HUES6 (cell line): ENCODE measurements at regions not wholly inside any gene's neighbourhood (a gene's known extent, or its start where the extent isn't known, plus 50 kb on each side); places are given as distances from the start of the nearest gene placed in this dataset.
"Not testable (repeated sequence)": the region's sequence is repeated elsewhere in the genome, so short reads cannot be mapped to it uniquely, and the experiment has no call there.

Source experiments
- H3K27ac ChIP-seq: 2 replicates; pipeline ENCODE4 v1.7.0; 2013; ENCODE audit warnings: low read depth, mild to moderate bottlenecking, low read length, inconsistent platforms
- H3K27me3 ChIP-seq: 2 replicates; pipeline ENCODE4 v1.6.1; 2013; ENCODE audit warnings: low read length; ENCODE audit not compliant: control insufficient read depth, insufficient read depth
- H3K36me3 ChIP-seq: 2 replicates; pipeline ENCODE4 v1.6.1; 2013; ENCODE audit warnings: low read length; ENCODE audit not compliant: control insufficient read depth, insufficient read depth
- H3K4me1 ChIP-seq: 2 replicates; pipeline ENCODE4 v1.6.1; 2013; ENCODE audit warnings: low read length; ENCODE audit not compliant: control insufficient read depth, insufficient read depth
- H3K4me3 ChIP-seq: 2 replicates; pipeline ENCODE4 v1.5.1; 2013; ENCODE audit warnings: low read depth, low read length
- H3K9ac ChIP-seq: one replicate; pipeline ENCODE4 v1.6.1; 2013; ENCODE audit warnings: mild to moderate bottlenecking, low read length
- H3K9me3 ChIP-seq: 2 replicates; pipeline ENCODE4 v1.6.1; 2013; ENCODE audit warnings: low read depth, low read length; ENCODE audit not compliant: control insufficient read depth, insufficient read depth

DNA sequence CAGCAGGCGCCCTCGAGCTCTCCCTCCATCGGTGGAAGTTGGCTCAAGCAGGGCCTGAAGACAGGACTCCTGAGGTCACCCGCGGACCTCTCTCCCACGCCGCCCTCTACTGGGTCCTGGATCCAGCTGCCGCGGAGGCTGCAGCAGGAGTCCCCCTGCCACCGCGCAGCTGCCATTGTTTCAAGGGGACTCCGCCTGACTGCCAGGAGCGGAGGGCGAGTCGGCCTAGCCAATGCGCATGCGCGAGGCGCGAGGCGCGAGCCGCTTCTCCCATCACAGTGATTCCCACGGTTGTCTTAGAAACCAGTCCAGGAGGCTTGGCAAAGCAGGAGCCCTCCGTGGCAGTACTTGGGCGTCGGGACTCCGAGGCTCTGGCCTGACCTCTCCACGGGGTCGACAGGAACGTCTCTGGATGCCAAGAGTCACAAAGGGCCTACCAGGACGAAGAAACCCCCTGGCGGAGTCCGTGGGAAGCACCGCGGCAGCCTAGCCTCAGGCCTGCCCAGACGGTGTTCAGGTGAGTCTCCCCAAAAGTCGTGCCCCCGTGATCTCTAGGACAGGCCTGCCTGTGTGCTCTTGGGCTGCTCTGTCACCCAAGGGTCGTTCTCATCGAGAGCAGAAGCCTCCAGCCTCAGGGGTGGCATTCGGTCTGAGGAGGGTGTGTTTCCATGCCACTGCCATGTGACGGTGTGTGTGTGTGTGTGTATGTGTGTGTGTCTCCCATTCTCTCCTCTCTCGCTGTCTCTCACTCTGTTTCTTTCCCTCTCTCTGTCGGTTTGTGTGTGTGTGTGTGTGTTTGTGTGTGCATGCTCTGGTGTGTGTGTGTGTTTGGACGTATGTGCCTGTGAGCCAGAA is 290.6 kb upstream of the ZNF337 start:
- Histone ChIP-seq H3K4me3 (no peak overlapping the region), H3K27ac (no peak overlapping the region), H3K36me3 (no peaks in the 10 kb centered on the region), H3K27me3 (no peaks in the 10 kb centered on the region), H3K4me1 (no peaks in the 10 kb centered on the region), H3K9me3 (0 out of 2 replicates have a peak, but pooled peaks cover 2% of the 10 kb centered on the region), H3K9ac (no peak overlapping the region)

- Histone ChIP-seq H3K27ac (no peak overlapping the region), H3K4me3 (no peak overlapping the region), H3K4me1 (no peaks in the 10 kb centered on the region), H3K27me3 (no peaks in the 10 kb centered on the region), H3K36me3 (no peaks in the 10 kb centered on the region), H3K9me3 (0 out of 2 replicates have a peak, but pooled peaks cover 2% of the 10 kb centered on the region), H3K9ac (no peak overlapping the region)
Measured at GRCh38 chr20:25985597-25985996, 288.9 kb upstream of the ZNF337 start.

DNA sequence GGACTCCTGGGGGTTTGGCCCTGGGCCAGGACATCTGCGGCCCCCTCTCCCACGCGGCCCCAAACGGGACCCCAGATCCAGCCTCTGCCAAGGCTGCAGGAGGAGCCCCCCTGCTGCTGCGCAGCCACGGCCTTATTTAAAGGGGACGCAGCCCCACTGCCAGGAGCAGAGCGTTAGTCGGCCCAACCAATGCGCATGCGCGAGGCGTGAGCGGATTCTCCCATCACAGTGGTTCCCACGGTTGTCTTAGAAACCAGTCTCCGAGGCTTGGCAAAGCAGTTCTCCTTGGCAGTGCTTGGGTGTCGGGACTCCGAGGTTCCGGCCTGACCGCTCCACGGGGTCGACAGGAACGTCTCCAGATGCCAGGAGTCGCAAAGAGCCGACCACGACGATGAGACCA is 288.3 kb upstream of the ZNF337 start:
- H3K9ac ChIP-seq: no peak overlapping the region
- H3K27me3 ChIP-seq: no peaks in the 10 kb centered on the region
- no peak overlapping the region for H3K27ac ChIP-seq
- no peaks in the 10 kb centered on the region for H3K36me3 ChIP-seq
- H3K4me3 ChIP-seq: no peak overlapping the region
- no peaks in the 10 kb centered on the region for H3K4me1 ChIP-seq
- 0 out of 2 replicates have a peak, but pooled peaks cover 2% of the 10 kb centered on the region for H3K9me3 ChIP-seq

DNA sequence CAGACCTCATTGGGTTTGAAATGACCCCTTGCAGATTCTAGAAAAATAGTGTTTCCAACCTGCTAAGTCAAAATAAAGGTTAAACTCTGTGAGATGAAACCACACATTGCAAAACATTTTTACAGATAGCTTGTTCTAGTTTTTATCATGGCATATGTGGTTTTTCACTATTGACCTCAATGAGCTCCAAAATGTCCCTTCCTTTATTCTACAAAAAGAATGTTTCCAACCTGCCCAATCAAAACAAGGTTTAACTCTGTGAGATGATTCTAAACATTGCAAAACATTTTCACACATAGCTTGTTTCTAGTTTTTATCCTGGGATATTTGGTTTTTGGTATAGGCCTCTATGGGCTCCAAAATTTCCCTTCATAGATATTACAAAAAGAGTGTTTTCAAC is 286.0 kb upstream of the ZNF337 start:
- H3K27me3 ChIP-seq, H3K36me3 ChIP-seq, H3K9ac ChIP-seq, H3K27ac ChIP-seq, H3K9me3 ChIP-seq, H3K4me3 ChIP-seq, H3K4me1 ChIP-seq: not testable (repeated sequence)

GRCh38 chr20:25978450-25979190 is 282.0 kb upstream of the ZNF337 start:
- not testable (repeated sequence) for H3K27me3 ChIP-seq

GRCh38 chr20:25975816-25976215 is 279.2 kb upstream of the ZNF337 start:
- H3K27me3 ChIP-seq, H3K27ac ChIP-seq, H3K4me1 ChIP-seq, H3K9ac ChIP-seq, H3K4me3 ChIP-seq, H3K36me3 ChIP-seq, H3K9me3 ChIP-seq: not testable (repeated sequence)

More at GRCh38 chr20:25978450-25979190, 282.0 kb upstream of the ZNF337 start:
- not testable (repeated sequence) for H3K4me1 ChIP-seq, H3K9me3 ChIP-seq, H3K9ac ChIP-seq, H3K27ac ChIP-seq, H3K36me3 ChIP-seq, H3K4me3 ChIP-seq

- not testable (repeated sequence) for H3K27ac ChIP-seq, H3K36me3 ChIP-seq, H3K9me3 ChIP-seq, H3K4me3 ChIP-seq, H3K4me1 ChIP-seq, H3K9ac ChIP-seq, H3K27me3 ChIP-seq
Measured at GRCh38 chr20:25965203-25965602, 268.6 kb upstream of the ZNF337 start.

DNA sequence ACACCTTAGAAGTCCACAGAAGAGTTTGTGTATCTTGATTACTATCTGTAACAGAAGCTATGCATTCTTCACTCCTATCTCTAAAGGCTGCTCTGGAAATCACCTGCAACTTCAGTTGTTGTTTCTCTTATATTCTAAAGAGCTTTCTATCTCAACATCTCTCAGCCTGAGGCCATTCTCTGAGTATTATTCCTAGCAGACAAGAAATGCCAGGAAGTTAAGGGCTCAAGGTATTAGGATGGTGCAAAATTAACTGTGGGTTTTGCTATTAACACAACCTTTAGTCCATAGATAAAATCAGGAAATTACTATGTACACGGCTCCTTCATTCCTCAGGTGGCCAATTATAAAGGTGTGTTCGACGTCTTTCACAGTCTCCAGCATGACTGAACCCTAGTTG is 257.2 kb upstream of the ZNF337 start:
- not testable (repeated sequence) for H3K36me3 ChIP-seq, H3K4me3 ChIP-seq, H3K9ac ChIP-seq, H3K9me3 ChIP-seq, H3K4me1 ChIP-seq, H3K27me3 ChIP-seq, H3K27ac ChIP-seq

- H3K4me1 ChIP-seq, H3K4me3 ChIP-seq, H3K27me3 ChIP-seq, H3K36me3 ChIP-seq, H3K9ac ChIP-seq, H3K27ac ChIP-seq, H3K9me3 ChIP-seq: not testable (repeated sequence)
Measured at GRCh38 chr20:25935230-25935629, 238.6 kb upstream of the ZNF337 start.

- not testable (repeated sequence) for H3K27ac ChIP-seq, H3K9ac ChIP-seq, H3K9me3 ChIP-seq, H3K4me3 ChIP-seq, H3K36me3 ChIP-seq, H3K27me3 ChIP-seq, H3K4me1 ChIP-seq
Measured at GRCh38 chr20:25932806-25933205, 236.2 kb upstream of the ZNF337 start.

DNA sequence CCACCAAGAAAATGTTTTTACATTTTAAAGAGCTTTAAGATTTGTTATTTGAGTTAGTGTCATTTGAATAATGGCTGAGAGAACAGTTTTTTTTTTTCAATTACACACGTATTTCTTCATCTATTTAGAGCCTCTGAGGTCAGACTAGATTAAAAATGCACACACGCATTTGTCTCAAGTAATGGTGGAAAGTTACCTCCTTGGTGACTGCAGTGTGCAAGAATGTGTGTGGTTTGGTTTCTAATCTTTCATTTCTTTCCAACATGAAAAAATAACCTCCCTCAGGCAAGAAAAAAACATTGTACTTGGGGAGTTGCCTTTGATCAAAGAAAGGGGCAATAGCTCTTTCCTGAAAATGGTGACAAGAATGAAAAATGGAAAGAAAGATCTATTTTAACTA is 235.5 kb upstream of the ZNF337 start:
- not testable (repeated sequence) for H3K9me3 ChIP-seq, H3K9ac ChIP-seq

More for the DNA sequence above, 235.5 kb upstream of the ZNF337 start:
- H3K27ac ChIP-seq, H3K4me1 ChIP-seq, H3K27me3 ChIP-seq, H3K36me3 ChIP-seq, H3K4me3 ChIP-seq: not testable (repeated sequence)
